ENCODE measurements at regions not wholly inside any gene's neighbourhood (a gene's known extent, or its start where the extent isn't known, plus 50 kb on each side); places are given as distances from the start of the nearest gene placed in this dataset.
"Not testable (repeated sequence)": the region's sequence is repeated elsewhere in the genome, so short reads cannot be mapped to it uniquely, and the experiment has no call there.

GRCh38 chrX:55142206-55142918, 53.5 kb downstream of the PAGE2 start:
- DNase-seq: peak; percentile 65

- DNase-seq: no peak
Measured at GRCh38 chrX:55142919-55143310, 54.1 kb downstream of the PAGE2 start.

GRCh38 chrX:55143621-55144020, 54.8 kb downstream of the PAGE2 start:
- peak; percentile 44 for DNase-seq

- no peak for DNase-seq
Measured at GRCh38 chrX:55144697-55145096, 55.9 kb downstream of the PAGE2 start.

GRCh38 chrX:55149242-55149641, 60.4 kb downstream of the PAGE2 start:
- no peak for DNase-seq

- no peak for DNase-seq
Measured at GRCh38 chrX:55151199-55151598, 62.4 kb downstream of the PAGE2 start.

- no peak for DNase-seq
Measured at GRCh38 chrX:55159551-55159950, 60.6 kb upstream of the PAGE5 start.

GRCh38 chrX:55160685-55161552, 59.2 kb upstream of the PAGE5 start:
- peak; percentile 67 for DNase-seq

- peak; percentile 0 for DNase-seq
Measured at GRCh38 chrX:55161581-55161980, 58.6 kb upstream of the PAGE5 start.

- DNase-seq: no peak
Measured at GRCh38 chrX:55163171-55163570, 57.0 kb upstream of the PAGE5 start.

- not testable (repeated sequence) for DNase-seq
Measured at GRCh38 chrX:55165026-55165425, 55.1 kb upstream of the PAGE5 start.

GRCh38 chrX:55167124-55167803, 52.9 kb upstream of the PAGE5 start:
- no peak for DNase-seq

GRCh38 chrX:55167901-55168300, 52.2 kb upstream of the PAGE5 start:
- no peak for DNase-seq

- no peak for DNase-seq
Measured at GRCh38 chrX:55169782-55170181, 50.4 kb upstream of the PAGE5 start.
